ENCODE measurements at regions not wholly inside any gene's neighbourhood (a gene's known extent, or its start where the extent isn't known, plus 50 kb on each side); places are given as distances from the start of the nearest gene placed in this dataset.

DNA sequence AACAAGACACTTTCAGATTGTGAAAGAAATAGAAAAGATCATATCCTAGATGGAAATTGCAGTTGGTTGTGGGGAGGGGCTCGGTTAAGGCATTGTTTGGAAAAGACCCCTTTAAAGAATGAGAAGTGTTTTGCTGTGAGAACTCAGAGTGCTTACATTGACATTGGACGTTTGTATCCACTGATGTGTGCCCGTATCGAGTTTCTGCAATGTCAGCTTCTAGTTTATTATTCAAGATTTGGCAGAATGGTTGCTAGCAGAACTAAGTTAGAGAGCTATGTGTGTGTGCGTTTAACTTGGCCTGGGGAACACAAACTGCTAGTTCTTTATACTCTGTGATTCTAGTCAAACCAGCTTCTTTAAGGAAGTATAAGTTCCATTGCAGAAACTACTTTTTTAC, 2702.5 kb downstream of the PCDH7 start:
- H3K4me1 ChIP-seq (ENCODE audit: control insufficient read depth, insufficient read depth, low read depth, low read length): no peaks in the 10 kb centered on the region
- H4K91ac ChIP-seq (ENCODE audit: low read length): no peak overlapping the region
- H2BK120ac ChIP-seq (ENCODE audit: low read depth, low read length): no peak overlapping the region
- no peak overlapping the region for H3K27ac ChIP-seq (ENCODE audit: low read length, poor library complexity, severe bottlenecking)
- no peak overlapping the region for H3K4ac ChIP-seq (ENCODE audit: low read depth in 1 of 2, low read length in 2 of 2)
- H3K9ac ChIP-seq (ENCODE audit: low read length): no peak overlapping the region
- no peak for DNase-seq
- H2AFZ ChIP-seq (ENCODE audit: low read depth, low read length): no peak overlapping the region
- no peak overlapping the region for H2BK12ac ChIP-seq (ENCODE audit: low read length in 2 of 2)
- 83% methylated on average over 4 of the region's 5 CpGs for WGBS
- H3K27me3 ChIP-seq (ENCODE audit: control insufficient read depth in 1 of 2, insufficient read depth in 1 of 2, low read length in 2 of 2): no peaks in the 10 kb centered on the region
- no peak overlapping the region for H4K8ac ChIP-seq (ENCODE audit: low read length)
- no peak overlapping the region for H3K4me3 ChIP-seq (ENCODE audit: insufficient read depth in 1 of 2, low read depth in 1 of 2, low read length in 2 of 2)
- H3K9me3 ChIP-seq (ENCODE audit: control insufficient read depth, low read length): no peaks in the 10 kb centered on the region
- no peak overlapping the region for H3K14ac ChIP-seq (ENCODE audit: low read length in 2 of 2)
- H2BK5ac ChIP-seq (ENCODE audit: low read depth, low read length, poor library complexity, severe bottlenecking): no peak overlapping the region
- no peak overlapping the region for H3K23ac ChIP-seq (ENCODE audit: low read length in 2 of 2)
- no peak overlapping the region for H3K4me2 ChIP-seq (ENCODE audit: low read length, poor library complexity, severe bottlenecking)
- no peaks in the 10 kb centered on the region for H3K36me3 ChIP-seq (ENCODE audit: control insufficient read depth in 1 of 2, insufficient read depth in 2 of 2, low read depth in 1 of 2, low read length in 2 of 2)
- H3K18ac ChIP-seq (ENCODE audit: low read depth in 1 of 2, low read length in 2 of 2): no peak overlapping the region
- no peaks in the 10 kb centered on the region for H3K79me1 ChIP-seq (replicated peaks; ENCODE audit: low read length, poor library complexity, severe bottlenecking)
- no peak overlapping the region for H2BK15ac ChIP-seq (ENCODE audit: low read depth, poor library complexity, severe bottlenecking)
- no peak overlapping the region for H2AK5ac ChIP-seq (ENCODE audit: low read length, severe bottlenecking)

DNA sequence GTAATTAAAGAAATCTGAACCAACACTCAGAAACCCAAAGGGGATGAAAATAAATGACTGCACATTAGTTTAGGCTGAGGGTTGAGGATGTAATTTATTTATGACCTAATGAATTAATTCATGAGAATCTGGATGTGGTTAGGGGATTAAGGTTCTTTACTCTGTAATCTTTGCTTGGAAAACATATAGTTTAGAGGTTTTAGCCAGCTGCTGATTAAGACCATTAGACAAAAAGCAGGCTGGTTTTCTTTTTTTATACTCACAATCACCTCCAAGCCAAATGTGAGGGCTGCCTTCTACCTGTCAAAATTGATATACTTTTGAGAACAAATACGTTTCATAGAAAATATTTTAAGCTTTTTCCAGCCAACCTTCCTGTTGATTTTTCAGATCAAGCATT, 2705.8 kb downstream of the PCDH7 start:
- Histone ChIP-seq H3K9ac (ENCODE audit: low read length) (no peak overlapping the region), H2BK15ac (ENCODE audit: low read depth, poor library complexity, severe bottlenecking) (no peak overlapping the region), H3K9me3 (ENCODE audit: control insufficient read depth, low read length) (no peaks in the 10 kb centered on the region), H3K4me2 (ENCODE audit: low read length, poor library complexity, severe bottlenecking) (no peak overlapping the region), H2AK5ac (ENCODE audit: low read length, severe bottlenecking) (no peak overlapping the region), H3K4me3 (ENCODE audit: insufficient read depth in 1 of 2, low read depth in 1 of 2, low read length in 2 of 2) (no peak overlapping the region), H4K91ac (ENCODE audit: low read length) (no peak overlapping the region), H2BK5ac (ENCODE audit: low read depth, low read length, poor library complexity, severe bottlenecking) (no peak overlapping the region), H3K23ac (ENCODE audit: low read length in 2 of 2) (no peak overlapping the region), H2BK120ac (ENCODE audit: low read depth, low read length) (no peak overlapping the region), H3K4ac (ENCODE audit: low read depth in 1 of 2, low read length in 2 of 2) (no peak overlapping the region), H4K8ac (ENCODE audit: low read length) (no peak overlapping the region), H2AFZ (ENCODE audit: low read depth, low read length) (no peak overlapping the region), H3K79me1 (replicated peaks; ENCODE audit: low read length, poor library complexity, severe bottlenecking) (no peaks in the 10 kb centered on the region), H2BK12ac (ENCODE audit: low read length in 2 of 2) (no peak overlapping the region), H3K27ac (ENCODE audit: low read length, poor library complexity, severe bottlenecking) (no peak overlapping the region), H3K27me3 (ENCODE audit: control insufficient read depth in 1 of 2, insufficient read depth in 1 of 2, low read length in 2 of 2) (no peaks in the 10 kb centered on the region), H3K14ac (ENCODE audit: low read length in 2 of 2) (no peak overlapping the region), H3K4me1 (ENCODE audit: control insufficient read depth, insufficient read depth, low read depth, low read length) (no peaks in the 10 kb centered on the region), H3K18ac (ENCODE audit: low read depth in 1 of 2, low read length in 2 of 2) (no peak overlapping the region), H3K36me3 (ENCODE audit: control insufficient read depth in 1 of 2, insufficient read depth in 2 of 2, low read depth in 1 of 2, low read length in 2 of 2) (no peaks in the 10 kb centered on the region)
- DNase-seq: no peak
- WGBS: no CpG with 5 or more reads among the region's 1 CpG

DNA sequence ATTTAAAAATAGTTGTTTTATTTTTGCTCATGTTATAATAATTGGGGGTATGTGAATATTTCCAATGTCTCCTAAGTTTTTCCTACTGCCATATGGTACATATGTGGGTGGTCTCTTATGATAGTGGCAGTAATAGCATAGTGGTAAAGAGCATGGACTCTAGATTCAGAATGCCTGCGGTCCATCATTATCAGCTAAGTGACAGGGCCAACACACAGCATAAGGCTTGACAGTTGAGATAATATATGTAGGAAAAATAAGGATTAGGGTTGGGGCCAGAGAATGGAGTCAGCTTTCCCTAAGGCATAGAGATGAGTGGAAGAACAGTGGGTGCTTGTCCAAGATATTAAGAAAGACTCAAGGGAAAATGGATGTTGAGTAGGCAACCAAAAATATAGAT, 2707.5 kb downstream of the PCDH7 start:
- Histone ChIP-seq H3K4me2 (ENCODE audit: low read length, poor library complexity, severe bottlenecking) (no peak overlapping the region), H3K4ac (ENCODE audit: low read depth in 1 of 2, low read length in 2 of 2) (no peak overlapping the region), H3K36me3 (ENCODE audit: control insufficient read depth in 1 of 2, insufficient read depth in 2 of 2, low read depth in 1 of 2, low read length in 2 of 2) (no peaks in the 10 kb centered on the region), H2AK5ac (ENCODE audit: low read length, severe bottlenecking) (no peak overlapping the region), H2BK15ac (ENCODE audit: low read depth, poor library complexity, severe bottlenecking) (no peak overlapping the region), H3K9me3 (ENCODE audit: control insufficient read depth, low read length) (no peaks in the 10 kb centered on the region), H2BK5ac (ENCODE audit: low read depth, low read length, poor library complexity, severe bottlenecking) (no peak overlapping the region), H3K4me1 (ENCODE audit: control insufficient read depth, insufficient read depth, low read depth, low read length) (no peaks in the 10 kb centered on the region), H2AFZ (ENCODE audit: low read depth, low read length) (no peak overlapping the region), H3K9ac (ENCODE audit: low read length) (no peak overlapping the region), H3K23ac (ENCODE audit: low read length in 2 of 2) (no peak overlapping the region), H3K18ac (ENCODE audit: low read depth in 1 of 2, low read length in 2 of 2) (no peak overlapping the region), H2BK12ac (ENCODE audit: low read length in 2 of 2) (no peak overlapping the region), H2BK120ac (ENCODE audit: low read depth, low read length) (no peak overlapping the region), H4K8ac (ENCODE audit: low read length) (no peak overlapping the region), H3K4me3 (ENCODE audit: insufficient read depth in 1 of 2, low read depth in 1 of 2, low read length in 2 of 2) (no peak overlapping the region), H3K14ac (ENCODE audit: low read length in 2 of 2) (no peak overlapping the region), H3K27ac (ENCODE audit: low read length, poor library complexity, severe bottlenecking) (no peak overlapping the region), H4K91ac (ENCODE audit: low read length) (no peak overlapping the region), H3K79me1 (replicated peaks; ENCODE audit: low read length, poor library complexity, severe bottlenecking) (no peaks in the 10 kb centered on the region), H3K27me3 (ENCODE audit: control insufficient read depth in 1 of 2, insufficient read depth in 1 of 2, low read length in 2 of 2) (no peaks in the 10 kb centered on the region)
- no peak for DNase-seq
- WGBS: 80% methylated on average over 1 of the region's 1 CpG

DNA sequence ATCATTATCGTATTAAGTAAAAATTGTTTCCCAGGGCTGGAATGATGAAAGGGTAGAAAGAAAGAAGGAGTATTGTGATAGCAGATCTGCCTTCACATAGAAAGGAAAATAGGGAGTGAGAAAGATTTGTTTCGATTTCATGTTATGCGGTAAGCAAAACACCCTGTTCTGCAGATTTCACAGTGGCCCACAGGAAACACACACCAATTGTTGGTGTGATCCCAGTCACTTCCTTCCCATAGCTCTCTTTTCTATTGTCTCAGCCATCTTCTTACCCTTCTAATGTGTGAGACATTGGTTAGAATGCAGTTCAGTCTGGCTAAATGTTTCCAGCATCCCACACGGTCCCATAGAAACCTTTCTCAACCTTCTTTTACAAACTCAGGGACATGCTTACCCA, 2709.8 kb downstream of the PCDH7 start:
- no peak overlapping the region for H3K23ac ChIP-seq (ENCODE audit: low read length in 2 of 2)
- no peak overlapping the region for H3K4me3 ChIP-seq (ENCODE audit: insufficient read depth in 1 of 2, low read depth in 1 of 2, low read length in 2 of 2)
- H3K9ac ChIP-seq (ENCODE audit: low read length): no peak overlapping the region
- no peak overlapping the region for H2AFZ ChIP-seq (ENCODE audit: low read depth, low read length)
- H4K91ac ChIP-seq (ENCODE audit: low read length): no peak overlapping the region
- no peak overlapping the region for H3K4ac ChIP-seq (ENCODE audit: low read depth in 1 of 2, low read length in 2 of 2)
- H3K18ac ChIP-seq (ENCODE audit: low read depth in 1 of 2, low read length in 2 of 2): no peak overlapping the region
- no peak for DNase-seq
- H3K4me1 ChIP-seq (ENCODE audit: control insufficient read depth, insufficient read depth, low read depth, low read length): no peaks in the 10 kb centered on the region
- H3K79me1 ChIP-seq (replicated peaks; ENCODE audit: low read length, poor library complexity, severe bottlenecking): no peaks in the 10 kb centered on the region
- H2AK5ac ChIP-seq (ENCODE audit: low read length, severe bottlenecking): no peak overlapping the region
- H2BK12ac ChIP-seq (ENCODE audit: low read length in 2 of 2): no peak overlapping the region
- no peak overlapping the region for H2BK5ac ChIP-seq (ENCODE audit: low read depth, low read length, poor library complexity, severe bottlenecking)
- no peak overlapping the region for H3K27ac ChIP-seq (ENCODE audit: low read length, poor library complexity, severe bottlenecking)
- WGBS: 95% methylated on average over 2 of the region's 4 CpGs
- H3K4me2 ChIP-seq (ENCODE audit: low read length, poor library complexity, severe bottlenecking): no peak overlapping the region
- no peak overlapping the region for H2BK120ac ChIP-seq (ENCODE audit: low read depth, low read length)
- H2BK15ac ChIP-seq (ENCODE audit: low read depth, poor library complexity, severe bottlenecking): no peak overlapping the region
- H3K9me3 ChIP-seq (ENCODE audit: control insufficient read depth, low read length): no peaks in the 10 kb centered on the region
- no peaks in the 10 kb centered on the region for H3K36me3 ChIP-seq (ENCODE audit: control insufficient read depth in 1 of 2, insufficient read depth in 2 of 2, low read depth in 1 of 2, low read length in 2 of 2)
- no peak overlapping the region for H3K14ac ChIP-seq (ENCODE audit: low read length in 2 of 2)
- H3K27me3 ChIP-seq (ENCODE audit: control insufficient read depth in 1 of 2, insufficient read depth in 1 of 2, low read length in 2 of 2): no peaks in the 10 kb centered on the region
- no peak overlapping the region for H4K8ac ChIP-seq (ENCODE audit: low read length)
